DOHH2 (cell line): ENCODE measurements at regions not wholly inside any gene's neighbourhood (a gene's known extent, or its start where the extent isn't known, plus 50 kb on each side); places are given as distances from the start of the nearest gene placed in this dataset.

Experiments
- H3F3A ChIP-seq: fragments of 200-600 bp; sonication (generic), shearing (Covaris generic); 2 replicates; pipeline ENCODE4 v1.6.0; 2016; ENCODE audit warnings: antibody characterized with exemption, mild to moderate bottlenecking; ENCODE audit not compliant: control insufficient read depth, insufficient read depth
- H3K27ac ChIP-seq: fragments of 200-600 bp; sonication (generic); 2 replicates; pipeline ENCODE4 v1.5.1; 2014; ENCODE audit warnings: low read depth, mild to moderate bottlenecking, low read length, moderate library complexity
- H3K27me3 ChIP-seq: fragments of 200-600 bp; sonication (generic); 2 replicates; pipeline ENCODE4 v1.6.1; 2014; ENCODE audit warnings: mild to moderate bottlenecking, low read length, mixed read lengths; ENCODE audit not compliant: control insufficient read depth
- H3K36me3 ChIP-seq: fragments of 200-600 bp; sonication (generic); 2 replicates; pipeline ENCODE4 v1.6.1; 2014; ENCODE audit warnings: mild to moderate bottlenecking, low read length, moderate library complexity, mixed read lengths; ENCODE audit not compliant: control insufficient read depth
- H3K4me1 ChIP-seq: fragments of 200-600 bp; sonication (generic); 2 replicates; pipeline ENCODE4 v1.6.1; 2014; ENCODE audit warnings: mild to moderate bottlenecking, low read length, mixed read lengths; ENCODE audit not compliant: control insufficient read depth
- H3K4me2 ChIP-seq: fragments of 200-600 bp; sonication (generic); 2 replicates; pipeline ENCODE4 v1.6.0; 2014; ENCODE audit warnings: mild to moderate bottlenecking, low read length, moderate library complexity
- H3K4me3 ChIP-seq: fragments of 200-600 bp; sonication (generic); 2 replicates; pipeline ENCODE4 v1.5.1; 2014; ENCODE audit warnings: mild to moderate bottlenecking, low read length, mixed read lengths
- H3K79me2 ChIP-seq: fragments of 200-600 bp; sonication (generic); 2 replicates; pipeline ENCODE4 v1.6.1; 2014; ENCODE audit warnings: mild to moderate bottlenecking, low read length, mixed read lengths; ENCODE audit not compliant: control insufficient read depth
- H3K9me2 ChIP-seq: fragments of 200-600 bp; sonication (generic); replicated peaks from 2 replicates; pipeline ENCODE4 v1.6.1; 2014; ENCODE audit warnings: mild to moderate bottlenecking, low read length, mixed read lengths; ENCODE audit not compliant: control insufficient read depth
- H3K9me3 ChIP-seq: fragments of 200-600 bp; sonication (generic); 2 replicates; pipeline ENCODE4 v1.6.1; 2014; ENCODE audit warnings: antibody characterized with exemption, low read length, mixed read lengths; ENCODE audit not compliant: control insufficient read depth, insufficient read depth
- H4K20me1 ChIP-seq: fragments of 200-600 bp; sonication (generic); 2 replicates; pipeline ENCODE4 v1.6.0; 2014; ENCODE audit warnings: low read depth, mild to moderate bottlenecking, antibody characterized with exemption, low read length, moderate library complexity; ENCODE audit not compliant: control insufficient read depth, insufficient read depth
- CTCF ChIP-seq: fragments of 200-600 bp; sonication (generic); IDR thresholded peaks from one replicate; pipeline ENCODE4 v1.5.1; 2014; ENCODE audit warnings: antibody characterized with exemption, mild to moderate bottlenecking, low read depth, low read length; ENCODE audit not compliant: poor library complexity, severe bottlenecking
- EZH2phosphoT487 ChIP-seq: fragments of 200-600 bp; sonication (generic); IDR thresholded peaks from 2 replicates; pipeline ENCODE4 v1.6.1; 2017; ENCODE audit warnings: borderline replicate concordance, mild to moderate bottlenecking, antibody characterized with exemption, low read length, moderate library complexity, mixed read lengths

DNA sequence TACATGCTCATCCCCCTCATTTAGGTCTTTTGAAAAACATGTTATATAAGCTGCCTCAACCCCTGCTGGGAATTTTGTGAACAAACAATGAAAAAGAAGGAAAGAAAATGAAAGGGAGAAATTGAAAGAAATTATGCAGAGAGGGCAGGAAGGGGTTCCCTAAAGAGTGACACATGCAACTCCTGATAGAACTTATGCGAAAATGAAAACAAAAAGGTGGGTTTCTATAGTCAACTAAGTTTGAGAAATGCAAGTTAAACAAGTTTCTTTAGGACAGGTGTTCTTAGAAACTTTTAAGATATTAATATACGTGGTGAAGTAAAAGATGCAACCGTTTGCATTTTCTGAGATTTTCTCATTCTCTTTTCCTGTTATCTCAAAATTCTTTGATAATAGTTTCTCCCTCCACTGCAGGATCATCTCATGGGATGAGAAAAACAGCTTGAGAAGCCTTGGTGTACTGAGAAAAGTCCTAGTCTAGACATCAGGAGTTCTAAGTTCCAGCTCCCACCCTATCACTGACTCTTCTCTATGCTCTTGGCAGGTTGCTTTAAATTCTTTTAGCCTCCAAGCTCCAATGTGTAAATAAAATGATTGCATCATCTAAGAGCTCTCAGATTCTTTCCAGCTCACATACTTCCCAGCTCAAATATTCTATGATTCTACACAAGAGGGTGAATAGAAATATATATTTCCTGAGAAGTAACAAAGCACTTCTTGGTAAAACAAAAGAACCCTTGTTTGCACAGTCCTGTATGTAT, 109.2 kb downstream of the FAM76B start:
- peaks cover 18% of the 10 kb centered on the region; the same call in 1 of the 2 replicates for H3K9me3 ChIP-seq
- peaks cover 33% of the 10 kb centered on the region for H3K4me1 ChIP-seq
- no peaks in the 10 kb centered on the region for H3K9me2 ChIP-seq
- H3K36me3 ChIP-seq: peaks cover 9% of the 10 kb centered on the region; the same call in 1 of the 2 replicates
- H4K20me1 ChIP-seq: no peaks in the 10 kb centered on the region
- no peaks in the 10 kb centered on the region for H3K27me3 ChIP-seq
- H3K4me3 ChIP-seq: no peak overlapping the region
- TF ChIP-seq CTCF (no peak), EZH2phosphoT487 (no peak)
- no peak overlapping the region for H3K27ac ChIP-seq
- H3K79me2 ChIP-seq: no peaks in the 10 kb centered on the region
- no peak overlapping the region for H3K4me2 ChIP-seq
- no peaks in the 10 kb centered on the region for H3F3A ChIP-seq

DNA sequence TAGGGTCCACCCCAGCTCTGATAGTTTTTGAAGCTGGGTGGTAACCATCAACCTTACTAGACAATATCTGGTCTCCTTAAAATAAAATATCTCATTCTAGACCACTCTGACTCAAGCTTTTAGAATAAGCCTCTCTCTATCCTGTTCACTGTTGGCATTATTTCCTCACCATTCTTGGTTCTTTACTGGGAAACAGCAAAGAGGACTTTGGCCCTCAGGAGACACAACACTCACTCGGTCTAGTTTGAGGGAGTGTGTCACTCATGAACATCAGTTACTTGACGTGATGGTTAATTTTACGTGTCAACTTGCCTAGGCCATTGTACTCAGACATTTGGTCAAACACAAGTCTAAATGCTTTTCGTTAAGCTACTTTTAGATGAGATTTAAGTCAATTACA, 110.6 kb downstream of the FAM76B start:
- TF ChIP-seq EZH2phosphoT487 (no peak), CTCF (no peak)

DNA sequence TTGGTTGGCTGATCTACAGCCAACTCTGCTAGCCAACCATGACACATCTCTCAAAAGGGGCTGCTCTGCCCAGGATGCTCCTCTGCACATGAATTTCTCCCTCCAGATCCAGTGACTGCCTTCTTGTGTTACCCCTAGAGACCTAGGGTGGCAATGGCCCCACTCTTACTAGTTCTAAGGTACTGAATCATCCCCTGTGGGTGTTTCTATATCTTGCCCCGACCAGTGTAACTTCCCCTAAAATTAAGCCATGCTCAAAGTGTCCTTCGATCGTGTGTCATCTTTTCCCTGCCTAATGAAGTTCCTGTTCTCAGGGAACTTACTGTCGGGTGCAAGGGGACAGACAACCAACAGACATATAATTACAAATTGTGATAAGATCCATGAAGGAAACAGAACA, 113.3 kb downstream of the FAM76B start:
- no peaks in the 10 kb centered on the region for H3F3A ChIP-seq
- peaks cover 33% of the 10 kb centered on the region for H3K4me1 ChIP-seq
- H3K9me2 ChIP-seq: no peaks in the 10 kb centered on the region
- no peak overlapping the region for H3K27ac ChIP-seq
- peaks cover 9% of the 10 kb centered on the region; the same call in 1 of the 2 replicates for H3K36me3 ChIP-seq
- peaks cover 18% of the 10 kb centered on the region; the same call in 1 of the 2 replicates for H3K9me3 ChIP-seq
- TF ChIP-seq CTCF: no peak
- TF ChIP-seq EZH2phosphoT487: no peak
- H3K79me2 ChIP-seq: no peaks in the 10 kb centered on the region
- H3K4me2 ChIP-seq: no peak overlapping the region
- no peaks in the 10 kb centered on the region for H4K20me1 ChIP-seq
- H3K4me3 ChIP-seq: no peak overlapping the region
- H3K27me3 ChIP-seq: no peaks in the 10 kb centered on the region

More for the DNA sequence above, 110.6 kb downstream of the FAM76B start:
- Histone ChIP-seq H3F3A (no peaks in the 10 kb centered on the region), H3K27ac (no peak overlapping the region), H3K9me3 (peaks cover 18% of the 10 kb centered on the region; the same call in 1 of the 2 replicates), H3K27me3 (no peaks in the 10 kb centered on the region), H4K20me1 (no peaks in the 10 kb centered on the region), H3K79me2 (no peaks in the 10 kb centered on the region), H3K9me2 (no peaks in the 10 kb centered on the region), H3K4me3 (no peak overlapping the region), H3K36me3 (peaks cover 9% of the 10 kb centered on the region; the same call in 1 of the 2 replicates), H3K4me2 (no peak overlapping the region), H3K4me1 (peaks cover 33% of the 10 kb centered on the region)
